ENCODE measurements at regions not wholly inside any gene's neighbourhood (a gene's known extent, or its start where the extent isn't known, plus 50 kb on each side); places are given as distances from the start of the nearest gene placed in this dataset.

GRCh38 chr2:180520206-180520605 is 460.2 kb upstream of the UBE2E3 start:
- TF ChIP-seq CTCF (IDR thresholded peaks at IDR 0.05) (no peak), EP300 (IDR thresholded peaks at IDR 0.05) (no peak)
